ENCODE measurements at regions not wholly inside any gene's neighbourhood (a gene's known extent, or its start where the extent isn't known, plus 50 kb on each side); places are given as distances from the start of the nearest gene placed in this dataset.

DNA sequence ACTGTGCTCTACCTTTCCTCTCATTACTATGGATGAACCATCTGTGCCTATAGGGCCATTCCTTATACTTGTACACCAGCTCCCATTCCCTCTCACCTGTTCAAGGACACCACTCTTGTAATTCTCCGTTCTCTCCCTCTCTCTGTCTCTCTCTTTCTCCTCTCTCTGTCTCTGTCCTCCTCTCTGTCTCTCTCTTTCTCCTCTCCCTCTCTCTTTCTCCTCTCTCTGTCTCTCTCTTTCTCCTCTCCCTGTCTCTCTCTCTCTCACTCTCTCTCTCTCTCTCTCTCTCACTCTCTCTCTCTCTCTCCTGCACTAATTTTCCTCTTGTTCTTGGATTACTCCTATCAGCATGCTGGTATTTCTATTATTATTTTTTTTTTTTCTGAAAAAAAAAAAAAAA lies 78.9 kb upstream of the RMDN2 start:
- no peaks in the 10 kb centered on the region for H3K27me3 Mint-ChIP-seq (ENCODE audit: low read depth)
- no peak overlapping the region for H3K9ac ChIP-seq (ENCODE audit: extremely low read depth, insufficient read length, low read length)
- TF ChIP-seq, protein P1, sequence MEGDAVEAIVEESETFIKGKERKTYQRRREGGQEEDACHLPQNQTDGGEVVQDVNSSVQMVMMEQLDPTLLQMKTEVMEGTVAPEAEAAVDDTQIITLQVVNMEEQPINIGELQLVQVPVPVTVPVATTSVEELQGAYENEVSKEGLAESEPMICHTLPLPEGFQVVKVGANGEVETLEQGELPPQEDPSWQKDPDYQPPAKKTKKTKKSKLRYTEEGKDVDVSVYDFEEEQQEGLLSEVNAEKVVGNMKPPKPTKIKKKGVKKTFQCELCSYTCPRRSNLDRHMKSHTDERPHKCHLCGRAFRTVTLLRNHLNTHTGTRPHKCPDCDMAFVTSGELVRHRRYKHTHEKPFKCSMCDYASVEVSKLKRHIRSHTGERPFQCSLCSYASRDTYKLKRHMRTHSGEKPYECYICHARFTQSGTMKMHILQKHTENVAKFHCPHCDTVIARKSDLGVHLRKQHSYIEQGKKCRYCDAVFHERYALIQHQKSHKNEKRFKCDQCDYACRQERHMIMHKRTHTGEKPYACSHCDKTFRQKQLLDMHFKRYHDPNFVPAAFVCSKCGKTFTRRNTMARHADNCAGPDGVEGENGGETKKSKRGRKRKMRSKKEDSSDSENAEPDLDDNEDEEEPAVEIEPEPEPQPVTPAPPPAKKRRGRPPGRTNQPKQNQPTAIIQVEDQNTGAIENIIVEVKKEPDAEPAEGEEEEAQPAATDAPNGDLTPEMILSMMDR (conservative IDR thresholded peaks at IDR 0.05) = no peak
- no peak overlapping the region for H4K91ac ChIP-seq (ENCODE audit: insufficient read length, low read depth, low read length)
- H4K5ac ChIP-seq (ENCODE audit: insufficient read length, low read depth, low read length) = no peak overlapping the region
- no peak overlapping the region for H3K27ac ChIP-seq (ENCODE audit: insufficient read length, low read depth, low read length)
- no CpG with 5 or more reads among the region's 1 CpG for WGBS (ENCODE audit: extremely low coverage, insufficient read length, low lambda C conversion rate)
- H3K23me2 ChIP-seq (ENCODE audit: insufficient read length, low read depth, low read length, poor library complexity, severe bottlenecking) = no peaks in the 10 kb centered on the region
- H3K4me2 ChIP-seq (ENCODE audit: insufficient read depth, insufficient read length, low read length) = no peak overlapping the region
- H2AK5ac ChIP-seq (ENCODE audit: insufficient read length, low read length) = no peak overlapping the region
- no peak overlapping the region for H3T11ph ChIP-seq (ENCODE audit: low read length)
- H3K79me2 ChIP-seq (ENCODE audit: insufficient read depth, low read length) = no peaks in the 10 kb centered on the region
- H3K18ac ChIP-seq (ENCODE audit: insufficient read length, low read depth, low read length) = no peak overlapping the region
- H2AFZ ChIP-seq (ENCODE audit: low read length) = no peak overlapping the region
- H3K4me1 Mint-ChIP-seq = peaks cover 21% of the 10 kb centered on the region in 2 experiments
- H3K27ac Mint-ChIP-seq = no peak overlapping the region
- no peaks in the 10 kb centered on the region for H3K9me3 ChIP-seq (ENCODE audit: control insufficient read depth, low read depth, low read length)
- no peaks in the 10 kb centered on the region for H3K4me1 ChIP-seq (ENCODE audit: insufficient read depth, low read length)
- DNase-seq = no peak
- no peak overlapping the region for H3K4ac ChIP-seq (ENCODE audit: low read depth, low read length)
- no peaks in the 10 kb centered on the region for H3K27me3 ChIP-seq (ENCODE audit: insufficient read depth, low read length)
- no peaks in the 10 kb centered on the region for H4K20me1 ChIP-seq (ENCODE audit: control insufficient read depth, insufficient read depth, insufficient read length)
- H2BK5ac ChIP-seq (ENCODE audit: insufficient read length, low read length) = no peak overlapping the region
- no peak overlapping the region for H4K8ac ChIP-seq (replicated peaks; ENCODE audit: insufficient read length, low read depth, low read length)
- no peak overlapping the region for H2BK12ac ChIP-seq (ENCODE audit: insufficient read length, low read depth, low read length)
- no peak overlapping the region for H2BK120ac ChIP-seq (ENCODE audit: low read depth, low read length, poor library complexity, severe bottlenecking)
- peaks cover 0 to 10% (median 0%) of the 10 kb centered on the region in 3 experiments; a peak in 3 of 7 replicates for H3K36me3 Mint-ChIP-seq (ENCODE audit: insufficient read depth in 1 of 3, low read depth in 3 of 3)
- H3K56ac ChIP-seq (ENCODE audit: insufficient read length, low read depth, low read length) = no peak overlapping the region
- H2BK20ac ChIP-seq (ENCODE audit: low read depth, low read length, poor library complexity, severe bottlenecking) = no peak overlapping the region
- H3K14ac ChIP-seq (ENCODE audit: insufficient read depth, low read length) = no peak overlapping the region
- H3K79me1 ChIP-seq (ENCODE audit: insufficient read depth, low read depth, low read length, poor library complexity, severe bottlenecking) = no peaks in the 10 kb centered on the region
- H2BK15ac ChIP-seq (ENCODE audit: low read depth, low read length) = no peak overlapping the region
- no peak overlapping the region for H3K23ac ChIP-seq (ENCODE audit: insufficient read length, low read depth, low read length)
- peaks cover 3 to 11% of the 10 kb centered on the region in 2 experiments; a peak in 4 of 5 replicates for H3K9me3 Mint-ChIP-seq
- no peak overlapping the region for H3K4me3 Mint-ChIP-seq
